Muscle of arm (tissue), 1 donor: ENCODE measurements at regions not wholly inside any gene's neighbourhood (a gene's known extent, or its start where the extent isn't known, plus 50 kb on each side); places are given as distances from the start of the nearest gene placed in this dataset.
"Not testable (repeated sequence)": the region's sequence is repeated elsewhere in the genome, so short reads cannot be mapped to it uniquely, and the experiment has no call there.

Source experiments
- DNase-seq: peaks from one replicate; pipeline ENCODE4 v3.0.0-alpha.2; 2013

GRCh38 chr3:29141197-29141917 lies 139.5 kb upstream of the RBMS3 start:
- DNase-seq = peak; percentile 64

- no peak for DNase-seq
Observed at GRCh38 chr3:29141918-29142275, 139.0 kb upstream of the RBMS3 start.

GRCh38 chr3:29143151-29143550 lies 137.7 kb upstream of the RBMS3 start:
- DNase-seq = no peak

- DNase-seq = no peak
Observed at GRCh38 chr3:29144361-29144760, 136.5 kb upstream of the RBMS3 start.

- peak; percentile 70 for DNase-seq
Observed at GRCh38 chr3:29144807-29145206, 136.1 kb upstream of the RBMS3 start.

GRCh38 chr3:29145360-29145759 lies 135.5 kb upstream of the RBMS3 start:
- DNase-seq = no peak

GRCh38 chr3:29152379-29152778 lies 128.5 kb upstream of the RBMS3 start:
- no peak for DNase-seq

GRCh38 chr3:29153811-29154210 lies 127.1 kb upstream of the RBMS3 start:
- no peak for DNase-seq

GRCh38 chr3:29156086-29156715 lies 124.7 kb upstream of the RBMS3 start:
- no peak for DNase-seq

- DNase-seq = no peak
Observed at GRCh38 chr3:29164825-29165224, 116.0 kb upstream of the RBMS3 start.

GRCh38 chr3:29167180-29167579 lies 113.7 kb upstream of the RBMS3 start:
- no peak for DNase-seq

GRCh38 chr3:29168081-29168480 lies 112.8 kb upstream of the RBMS3 start:
- DNase-seq = no peak

GRCh38 chr3:29168696-29169095 lies 112.2 kb upstream of the RBMS3 start:
- DNase-seq = no peak

- DNase-seq = no peak
Observed at GRCh38 chr3:29169451-29169850, 111.4 kb upstream of the RBMS3 start.

GRCh38 chr3:29171043-29171990 lies 109.6 kb upstream of the RBMS3 start:
- no peak for DNase-seq

GRCh38 chr3:29176501-29176900 lies 104.4 kb upstream of the RBMS3 start:
- no peak for DNase-seq

- DNase-seq = no peak
Observed at GRCh38 chr3:29178809-29179793, 101.8 kb upstream of the RBMS3 start.

GRCh38 chr3:29181149-29181780 lies 99.6 kb upstream of the RBMS3 start:
- no peak for DNase-seq

- no peak for DNase-seq
Observed at GRCh38 chr3:29181872-29182271, 99.0 kb upstream of the RBMS3 start.

- DNase-seq = not testable (repeated sequence)
Observed at GRCh38 chr3:29182828-29183227, 98.0 kb upstream of the RBMS3 start.
